AG04449 (cell line): ENCODE measurements at regions not wholly inside any gene's neighbourhood (a gene's known extent, or its start where the extent isn't known, plus 50 kb on each side); places are given as distances from the start of the nearest gene placed in this dataset.

Experiments
- CTCF ChIA-PET: fragments of 350-600 bp; formaldehyde crosslinking; extraction: SDS; loops from one replicate; lab custom pipeline; 2021; ENCODE audit warnings: antibody characterized with exemption; lab: Yijun Ruan, JAX
- POLR2A ChIA-PET: fragments of 400-600, 350-600 bp; formaldehyde crosslinking; extraction: SDS; loops from one replicate; lab custom pipeline; 2020; ENCODE audit warnings: antibody characterized with exemption, inconsistent platforms; lab: Yijun Ruan, JAX
- DNase-seq: peaks from one replicate; pipeline ENCODE4 v3.0.0-alpha.2; 2010; ENCODE audit warnings: low read depth, low spot score
- H3K4me3 ChIP-seq: 2 replicates; pipeline ENCODE4 v1.5.1; 2011; ENCODE audit warnings: low read depth, mild to moderate bottlenecking, control low read depth, low read length
- CTCF ChIP-seq: IDR thresholded peaks from one replicate; pipeline ENCODE4 v1.5.1; 2011; ENCODE audit warnings: mild to moderate bottlenecking, moderate library complexity, low read length, control low read depth, inconsistent platforms; ENCODE audit not compliant: insufficient read depth; ENCODE audit errors: missing control alignments

GRCh38 chr9:111233963-111234362, 96.1 kb downstream of the OR2K2 start:
- ChIA-PET POLR2A (no interaction called here), CTCF (interaction anchor here (1.0 kb wide), 1 partner anchor 11 kb away, joined by 3 read pairs; no protein-coding TSS in a partner anchor)
- no peak for DNase-seq
- H3K4me3 ChIP-seq, result no peak overlapping the region
- no peak for TF ChIP-seq CTCF

GRCh38 chr9:111232997-111233790, 96.8 kb downstream of the OR2K2 start:
- DNase-seq, result no peak

GRCh38 chr9:111231801-111232580, 98.0 kb downstream of the OR2K2 start:
- CTCF ChIA-PET, result no interaction called here
- POLR2A ChIA-PET, result no interaction called here
- no peak overlapping the region for H3K4me3 ChIP-seq
- no peak for TF ChIP-seq CTCF
- DNase-seq, result no peak

More at GRCh38 chr9:111232997-111233790, 96.8 kb downstream of the OR2K2 start:
- POLR2A ChIA-PET, result no interaction called here
- CTCF ChIA-PET, result interaction anchor here (1.0 kb wide), 1 partner anchor 10 kb away, joined by 3 read pairs; no protein-coding TSS in a partner anchor
- no peak for TF ChIP-seq CTCF
- H3K4me3 ChIP-seq, result no peak overlapping the region

GRCh38 chr9:111222757-111223156, 107.3 kb downstream of the OR2K2 start:
- POLR2A ChIA-PET, result no interaction called here
- CTCF ChIA-PET, result interaction anchor here (1.5 kb wide), 1 partner anchor 11 kb away, joined by 3 read pairs; no protein-coding TSS in a partner anchor
- no peak for DNase-seq
- no peak for TF ChIP-seq CTCF
- no peak overlapping the region for H3K4me3 ChIP-seq

GRCh38 chr9:111212874-111213273, 117.2 kb downstream of the OR2K2 start:
- no peak for DNase-seq
- no peak overlapping the region for H3K4me3 ChIP-seq
- ChIA-PET POLR2A (no interaction called here), CTCF (no interaction called here)
- TF ChIP-seq CTCF, result no peak

- DNase-seq, result no peak
- no peak for TF ChIP-seq CTCF
- POLR2A ChIA-PET, result no interaction called here
- no peak overlapping the region for H3K4me3 ChIP-seq
- CTCF ChIA-PET, result no interaction called here
Observed at GRCh38 chr9:111198936-111199335, 131.1 kb downstream of the OR2K2 start.
